ENCODE measurements at regions not wholly inside any gene's neighbourhood (a gene's known extent, or its start where the extent isn't known, plus 50 kb on each side); places are given as distances from the start of the nearest gene placed in this dataset.

DNA sequence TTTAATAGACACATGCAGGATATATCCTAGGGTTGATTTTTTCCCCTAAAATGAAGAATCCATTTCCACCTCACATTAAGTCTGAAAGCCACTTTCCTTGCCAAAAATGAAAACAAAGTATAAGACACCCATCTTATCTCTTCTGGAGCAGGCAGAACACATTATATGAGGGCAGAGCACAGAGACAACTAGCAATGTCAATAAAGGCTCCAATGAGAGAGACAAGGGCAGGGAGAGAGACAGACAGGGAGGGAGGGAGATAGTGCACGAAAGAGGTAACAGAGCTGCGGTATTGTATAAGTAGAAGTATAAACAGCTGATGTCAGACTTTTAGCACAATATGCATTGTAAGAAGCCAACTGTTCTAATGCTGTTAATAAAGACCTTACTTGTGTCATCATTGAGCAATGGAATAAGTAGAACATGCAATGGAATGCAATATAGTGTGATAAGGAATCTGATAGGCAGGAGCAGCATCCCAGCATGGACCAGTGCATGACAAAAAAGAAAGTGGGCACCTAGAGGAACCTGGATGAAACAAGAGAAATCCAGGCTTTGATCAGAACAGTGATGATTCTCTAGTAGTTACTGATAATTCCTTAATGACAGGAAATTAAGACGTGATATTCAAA lies 150.6 kb upstream of the TCF4 start:
- Histone ChIP-seq H3K27ac (ENCODE audit: low read length) (no peak overlapping the region), H3K4me3 (ENCODE audit: control insufficient read depth in 1 of 2, extremely low read depth in 1 of 2, low read length in 1 of 2) (no peak overlapping the region), H3K27me3 (replicated peaks in 1 of 2; ENCODE audit: control insufficient read depth in 2 of 2, extremely low read depth in 1 of 2, insufficient read depth in 2 of 2, low read length in 1 of 2) (no peaks in the 10 kb centered on the region), H3K4me1 (ENCODE audit: control insufficient read depth in 1 of 2, extremely low read depth in 1 of 2, insufficient read depth in 2 of 2, low read length in 2 of 2) (no peaks in the 10 kb centered on the region), H3K9me3 (no peaks in the 10 kb centered on the region), H3K36me3 (ENCODE audit: control insufficient read depth in 2 of 2, extremely low read depth in 1 of 2, insufficient read depth in 1 of 2, low read length in 1 of 2) (no peaks in the 10 kb centered on the region)
- Mint-ChIP-seq H3K4me3 (no peak overlapping the region), H3K4me1 (no peaks in the 10 kb centered on the region), H3K36me3 (no peaks in the 10 kb centered on the region), H3K9me3 (peaks cover 0 to 3% (median 0%) of the 10 kb centered on the region in 3 donors), H3K27me3 (no peaks in the 10 kb centered on the region), H3K27ac (no peak overlapping the region)
- ChIA-PET CTCF (interaction anchor here in 1 of 2 donors (0.6 kb wide), 1 partner anchor 131 kb away, joined by 3 read pairs; no protein-coding TSS in a partner anchor), POLR2A (no interaction called here)
- DNase-seq: no peak
- 94% methylated on average over 2 of the region's 3 CpGs for WGBS (ENCODE audit: insufficient coverage)
- ATAC-seq (replicated peaks in 1 of 4): no peak

DNA sequence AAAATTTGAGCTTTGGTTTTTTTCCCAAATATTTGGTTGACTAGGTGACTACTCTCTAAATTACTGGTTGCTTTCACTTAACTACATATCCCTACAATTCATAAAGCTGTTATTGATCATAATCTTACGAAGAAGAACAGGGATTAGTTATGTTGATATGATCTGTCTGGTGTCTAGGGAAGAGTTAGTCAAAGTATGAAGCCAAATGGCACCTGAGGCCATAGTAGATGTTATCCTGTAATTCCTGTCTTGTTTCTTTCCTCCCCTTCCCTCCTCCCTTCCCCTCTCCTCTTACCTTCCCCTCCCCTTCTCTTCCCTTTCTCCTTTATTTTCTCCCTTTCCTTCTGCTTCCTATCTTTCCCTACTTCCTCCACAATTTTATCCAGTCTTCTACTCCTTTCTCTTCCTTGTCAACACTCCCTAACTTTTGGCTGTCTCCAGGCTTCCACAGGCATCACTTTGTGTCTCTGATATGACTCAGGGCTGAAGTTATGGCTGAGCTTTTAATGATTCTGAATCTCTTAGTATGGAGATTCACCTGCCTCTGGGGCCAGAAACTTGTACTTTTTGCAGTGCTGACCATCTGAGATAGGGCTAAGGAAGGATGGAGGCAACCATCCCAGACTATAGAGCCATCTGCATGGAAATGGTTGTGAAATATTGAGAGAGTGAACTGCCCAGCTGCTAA lies 149.9 kb upstream of the TCF4 start:
- no peaks in the 10 kb centered on the region for H3K36me3 Mint-ChIP-seq
- CTCF ChIA-PET: no interaction called here
- POLR2A ChIA-PET: no interaction called here
- DNase-seq (no peak), ATAC-seq (replicated peaks in 1 of 4) (no peak)
- no peak overlapping the region for H3K27ac ChIP-seq (ENCODE audit: low read length)
- H3K9me3 ChIP-seq: no peaks in the 10 kb centered on the region
- no peaks in the 10 kb centered on the region for H3K36me3 ChIP-seq (ENCODE audit: control insufficient read depth in 2 of 2, extremely low read depth in 1 of 2, insufficient read depth in 1 of 2, low read length in 1 of 2)
- H3K4me3 Mint-ChIP-seq: no peak overlapping the region
- H3K27ac Mint-ChIP-seq: no peak overlapping the region
- no peaks in the 10 kb centered on the region for H3K27me3 Mint-ChIP-seq
- H3K4me3 ChIP-seq (ENCODE audit: control insufficient read depth in 1 of 2, extremely low read depth in 1 of 2, low read length in 1 of 2): no peak overlapping the region
- H3K4me1 Mint-ChIP-seq: no peaks in the 10 kb centered on the region
- H3K4me1 ChIP-seq (ENCODE audit: control insufficient read depth in 1 of 2, extremely low read depth in 1 of 2, insufficient read depth in 2 of 2, low read length in 2 of 2): no peaks in the 10 kb centered on the region
- H3K27me3 ChIP-seq (replicated peaks in 1 of 2; ENCODE audit: control insufficient read depth in 2 of 2, extremely low read depth in 1 of 2, insufficient read depth in 2 of 2, low read length in 1 of 2): no peaks in the 10 kb centered on the region
- peaks cover 0 to 3% (median 0%) of the 10 kb centered on the region in 3 donors for H3K9me3 Mint-ChIP-seq
- WGBS (ENCODE audit: insufficient coverage): no CpG with 5 or more reads among the region's 1 CpG

DNA sequence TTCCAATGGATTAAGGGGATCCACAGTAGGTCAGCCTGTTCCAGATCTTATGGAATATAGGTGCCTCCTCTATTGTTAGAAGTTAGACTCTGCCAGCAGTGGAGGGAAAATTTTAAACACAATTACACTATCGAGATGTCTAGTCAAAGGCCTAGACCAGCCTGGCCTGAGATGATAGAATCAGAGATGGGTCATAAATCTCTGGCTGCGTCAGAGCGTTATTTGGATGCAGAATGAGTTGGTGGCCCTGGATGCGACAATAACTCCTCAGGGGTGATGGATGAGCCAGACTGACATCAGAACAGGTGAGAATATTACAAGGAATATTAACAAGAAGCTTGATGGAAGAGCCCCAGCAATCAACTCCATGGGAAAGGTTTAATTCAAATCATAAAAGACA lies 149.3 kb upstream of the TCF4 start:
- 94% methylated on average over 3 of the region's 4 CpGs for WGBS (ENCODE audit: insufficient coverage)
- ChIA-PET CTCF (no interaction called here), POLR2A (no interaction called here)
- no peaks in the 10 kb centered on the region for H3K4me1 Mint-ChIP-seq
- no peak overlapping the region for H3K27ac Mint-ChIP-seq
- Histone ChIP-seq H3K27ac (ENCODE audit: low read length) (no peak overlapping the region), H3K36me3 (ENCODE audit: control insufficient read depth in 2 of 2, extremely low read depth in 1 of 2, insufficient read depth in 1 of 2, low read length in 1 of 2) (no peaks in the 10 kb centered on the region), H3K9me3 (no peaks in the 10 kb centered on the region), H3K4me1 (ENCODE audit: control insufficient read depth in 1 of 2, extremely low read depth in 1 of 2, insufficient read depth in 2 of 2, low read length in 2 of 2) (no peaks in the 10 kb centered on the region), H3K27me3 (replicated peaks in 1 of 2; ENCODE audit: control insufficient read depth in 2 of 2, extremely low read depth in 1 of 2, insufficient read depth in 2 of 2, low read length in 1 of 2) (no peaks in the 10 kb centered on the region), H3K4me3 (ENCODE audit: control insufficient read depth in 1 of 2, extremely low read depth in 1 of 2, low read length in 1 of 2) (no peak overlapping the region)
- H3K36me3 Mint-ChIP-seq: no peaks in the 10 kb centered on the region
- no peak overlapping the region for H3K4me3 Mint-ChIP-seq
- no peaks in the 10 kb centered on the region for H3K27me3 Mint-ChIP-seq
- ATAC-seq (replicated peaks in 1 of 4) (no peak), DNase-seq (no peak)
- peaks cover 0 to 3% (median 0%) of the 10 kb centered on the region in 3 donors for H3K9me3 Mint-ChIP-seq

DNA sequence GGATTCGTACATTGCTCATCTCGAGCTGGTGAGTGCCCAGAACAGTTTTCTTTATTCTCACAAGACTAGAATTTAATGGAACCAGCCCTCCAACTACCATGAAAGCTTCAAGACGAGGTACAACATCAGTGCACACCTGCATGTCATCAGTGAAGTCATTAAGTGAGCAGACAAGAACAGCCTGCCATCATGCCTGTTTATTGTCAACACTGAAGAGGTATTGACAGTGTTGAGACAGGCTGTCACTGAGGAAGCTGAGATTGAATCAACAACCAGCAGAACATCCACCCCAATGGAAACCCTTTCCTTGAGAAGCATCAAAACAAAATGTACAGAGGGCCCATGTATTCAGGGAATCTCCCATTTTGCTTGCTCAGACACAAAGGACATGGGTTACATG lies 148.0 kb upstream of the TCF4 start:
- H3K4me3 ChIP-seq (ENCODE audit: control insufficient read depth in 1 of 2, extremely low read depth in 1 of 2, low read length in 1 of 2): no peak overlapping the region
- H3K27me3 Mint-ChIP-seq: no peaks in the 10 kb centered on the region
- no peaks in the 10 kb centered on the region for H3K4me1 Mint-ChIP-seq
- no peaks in the 10 kb centered on the region for H3K36me3 Mint-ChIP-seq
- no peaks in the 10 kb centered on the region for H3K36me3 ChIP-seq (ENCODE audit: control insufficient read depth in 2 of 2, extremely low read depth in 1 of 2, insufficient read depth in 1 of 2, low read length in 1 of 2)
- POLR2A ChIA-PET: interaction anchor here in 1 of 2 donors (0.6 kb wide), 1 partner anchor 186 kb away, joined by 4 read pairs; no protein-coding TSS in a partner anchor
- no peaks in the 10 kb centered on the region for H3K27me3 ChIP-seq (replicated peaks in 1 of 2; ENCODE audit: control insufficient read depth in 2 of 2, extremely low read depth in 1 of 2, insufficient read depth in 2 of 2, low read length in 1 of 2)
- H3K4me1 ChIP-seq (ENCODE audit: control insufficient read depth in 1 of 2, extremely low read depth in 1 of 2, insufficient read depth in 2 of 2, low read length in 2 of 2): no peaks in the 10 kb centered on the region
- CTCF ChIA-PET: no interaction called here
- no peaks in the 10 kb centered on the region for H3K9me3 Mint-ChIP-seq
- no peak overlapping the region for H3K4me3 Mint-ChIP-seq
- ATAC-seq (replicated peaks in 1 of 4) (no peak), DNase-seq (no peak)
- H3K9me3 ChIP-seq: no peaks in the 10 kb centered on the region
- H3K27ac ChIP-seq (ENCODE audit: low read length): no peak overlapping the region
- WGBS (ENCODE audit: insufficient coverage): 68% methylated on average over 2 of the region's 3 CpGs
- no peak overlapping the region for H3K27ac Mint-ChIP-seq

DNA sequence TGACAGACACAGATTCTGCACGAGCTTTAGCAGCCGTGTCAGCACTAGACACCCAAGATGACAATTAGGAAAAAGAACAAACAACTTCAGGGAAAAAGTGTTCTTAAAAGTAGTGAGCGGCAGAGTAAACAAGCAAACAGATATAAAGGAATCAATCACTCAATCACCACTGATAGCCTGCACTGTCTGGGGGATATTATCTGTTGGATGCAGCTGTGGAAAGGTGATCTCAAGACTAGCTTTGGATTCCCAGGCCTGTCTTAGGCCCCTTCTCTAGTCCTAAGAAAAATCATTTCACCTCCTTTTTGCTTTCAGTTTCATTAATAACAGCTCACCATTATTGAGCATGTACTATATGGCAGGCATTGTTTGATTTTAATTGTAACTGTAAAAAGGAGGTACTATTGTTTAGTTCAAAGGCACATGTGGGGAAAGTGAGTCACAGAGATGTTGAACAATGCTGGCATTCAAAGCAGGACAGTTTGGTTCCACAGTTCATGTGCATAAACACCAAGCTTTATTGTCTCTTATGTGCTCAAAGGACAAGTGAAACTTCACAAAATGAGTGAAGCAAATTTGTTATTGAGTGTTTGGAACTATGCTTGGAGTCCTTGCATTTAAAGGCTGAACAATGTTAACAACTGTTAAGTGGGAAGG lies 147.3 kb upstream of the TCF4 start:
- CTCF ChIA-PET: no interaction called here
- H3K27me3 Mint-ChIP-seq: no peaks in the 10 kb centered on the region
- H3K9me3 Mint-ChIP-seq: no peaks in the 10 kb centered on the region

DNA sequence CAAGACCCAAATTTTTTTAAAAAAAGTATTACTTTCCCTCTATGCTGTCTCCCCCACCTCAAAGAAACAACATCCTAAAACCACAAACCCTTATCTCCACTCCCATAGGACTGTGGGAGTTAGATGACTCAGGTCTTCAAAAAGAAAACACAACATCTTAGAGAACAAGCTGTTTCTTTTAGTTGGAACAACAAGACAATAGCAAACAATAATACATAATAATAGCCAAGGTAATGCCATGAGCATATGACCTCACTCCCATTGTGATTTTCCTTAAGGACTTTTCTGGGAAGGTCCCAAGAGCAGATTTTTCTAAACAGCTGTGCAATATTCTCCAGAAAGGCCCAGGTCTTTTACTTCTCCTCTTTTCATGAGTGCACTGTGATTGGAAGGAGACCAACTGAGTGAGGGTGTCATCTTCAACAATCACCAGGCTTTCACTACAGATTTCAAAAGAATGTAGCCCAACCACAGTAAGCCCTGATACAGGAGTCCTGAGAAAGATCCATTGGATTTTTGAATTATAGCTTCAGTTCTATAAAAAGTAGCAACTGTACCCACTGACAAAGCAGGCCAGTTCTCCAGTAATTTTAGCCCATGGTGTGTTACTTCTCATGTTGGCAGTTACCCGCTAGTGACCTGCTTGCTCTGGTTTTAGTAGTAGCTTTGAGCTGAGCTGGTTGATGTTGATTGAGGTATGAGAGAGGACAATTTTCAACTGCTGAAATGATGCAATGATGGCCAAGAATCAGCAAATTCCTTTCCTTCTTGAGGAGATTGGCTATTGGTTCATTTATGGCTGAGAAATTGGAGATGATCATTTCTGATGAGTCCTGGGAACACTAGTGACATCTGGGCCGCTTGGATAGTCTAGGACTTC lies 144.5 kb upstream of the TCF4 start:
- no peaks in the 10 kb centered on the region for H3K36me3 ChIP-seq (ENCODE audit: control insufficient read depth in 2 of 2, extremely low read depth in 1 of 2, insufficient read depth in 1 of 2, low read length in 1 of 2)
- CTCF ChIA-PET: no interaction called here
- ATAC-seq (replicated peaks in 1 of 4) (no peak), DNase-seq (no peak)
- Mint-ChIP-seq H3K9me3 (no peaks in the 10 kb centered on the region), H3K27me3 (no peaks in the 10 kb centered on the region), H3K36me3 (no peaks in the 10 kb centered on the region), H3K4me1 (no peaks in the 10 kb centered on the region), H3K4me3 (no peak overlapping the region), H3K27ac (no peak overlapping the region)
- no peaks in the 10 kb centered on the region for H3K9me3 ChIP-seq
- no peaks in the 10 kb centered on the region for H3K27me3 ChIP-seq (replicated peaks in 1 of 2; ENCODE audit: control insufficient read depth in 2 of 2, extremely low read depth in 1 of 2, insufficient read depth in 2 of 2, low read length in 1 of 2)
- no peak overlapping the region for H3K4me3 ChIP-seq (ENCODE audit: control insufficient read depth in 1 of 2, extremely low read depth in 1 of 2, low read length in 1 of 2)
- POLR2A ChIA-PET: no interaction called here
- no peak overlapping the region for H3K27ac ChIP-seq (ENCODE audit: low read length)
- WGBS (ENCODE audit: insufficient coverage): 86% methylated on average over 1 of the region's 2 CpGs
- H3K4me1 ChIP-seq (ENCODE audit: control insufficient read depth in 1 of 2, extremely low read depth in 1 of 2, insufficient read depth in 2 of 2, low read length in 2 of 2): no peaks in the 10 kb centered on the region

More for the DNA sequence above, 147.3 kb upstream of the TCF4 start:
- Mint-ChIP-seq H3K27ac (no peak overlapping the region), H3K4me1 (no peaks in the 10 kb centered on the region), H3K4me3 (no peak overlapping the region), H3K36me3 (no peaks in the 10 kb centered on the region)
- Histone ChIP-seq H3K27ac (ENCODE audit: low read length) (no peak overlapping the region), H3K4me3 (ENCODE audit: control insufficient read depth in 1 of 2, extremely low read depth in 1 of 2, low read length in 1 of 2) (no peak overlapping the region), H3K36me3 (ENCODE audit: control insufficient read depth in 2 of 2, extremely low read depth in 1 of 2, insufficient read depth in 1 of 2, low read length in 1 of 2) (no peaks in the 10 kb centered on the region), H3K27me3 (replicated peaks in 1 of 2; ENCODE audit: control insufficient read depth in 2 of 2, extremely low read depth in 1 of 2, insufficient read depth in 2 of 2, low read length in 1 of 2) (no peaks in the 10 kb centered on the region), H3K4me1 (ENCODE audit: control insufficient read depth in 1 of 2, extremely low read depth in 1 of 2, insufficient read depth in 2 of 2, low read length in 2 of 2) (no peaks in the 10 kb centered on the region), H3K9me3 (no peaks in the 10 kb centered on the region)
- no peak for DNase-seq
- ATAC-seq (replicated peaks in 1 of 4): no peak
- no CpG with 5 or more reads among the region's 3 CpGs for WGBS (ENCODE audit: insufficient coverage)
- POLR2A ChIA-PET: no interaction called here
